ENCODE measurements at regions not wholly inside any gene's neighbourhood (a gene's known extent, or its start where the extent isn't known, plus 50 kb on each side); places are given as distances from the start of the nearest gene placed in this dataset.

DNA sequence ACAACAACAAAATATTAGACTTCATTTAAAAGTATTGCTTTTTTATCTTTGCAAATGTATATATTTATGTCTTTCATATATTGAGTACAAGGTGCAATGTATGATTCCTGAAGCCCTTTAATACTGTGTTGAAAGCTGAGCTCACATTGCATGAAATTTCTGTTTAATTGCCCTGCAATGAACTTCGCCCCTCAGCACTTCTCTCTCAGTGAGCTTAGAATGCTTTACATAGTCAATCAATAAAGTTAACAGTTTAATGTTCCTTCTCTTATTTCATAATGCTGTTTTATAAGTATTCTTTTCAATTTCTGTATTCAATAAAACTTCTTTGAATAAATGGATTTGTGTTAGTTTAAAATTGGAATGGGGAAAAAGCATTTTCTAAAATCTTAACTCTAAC, 607.1 kb downstream of the SOX5 start:
- H3K4me2 ChIP-seq (ENCODE audit: low read depth, low read length, poor library complexity, severe bottlenecking): no peak overlapping the region
- H2AFZ ChIP-seq (ENCODE audit: low read depth, low read length, severe bottlenecking): no peak overlapping the region
- no peaks in the 10 kb centered on the region for H3F3A ChIP-seq (ENCODE audit: insufficient read depth)
- H3K27ac ChIP-seq (ENCODE audit: low read depth, low read length): no peak overlapping the region
- no peaks in the 10 kb centered on the region for H3K9me3 ChIP-seq (ENCODE audit: insufficient read depth, low read length)
- H3K4me3 ChIP-seq (ENCODE audit: insufficient read depth, low read length, poor library complexity, severe bottlenecking): no peak overlapping the region
- TF ChIP-seq, protein P1, sequence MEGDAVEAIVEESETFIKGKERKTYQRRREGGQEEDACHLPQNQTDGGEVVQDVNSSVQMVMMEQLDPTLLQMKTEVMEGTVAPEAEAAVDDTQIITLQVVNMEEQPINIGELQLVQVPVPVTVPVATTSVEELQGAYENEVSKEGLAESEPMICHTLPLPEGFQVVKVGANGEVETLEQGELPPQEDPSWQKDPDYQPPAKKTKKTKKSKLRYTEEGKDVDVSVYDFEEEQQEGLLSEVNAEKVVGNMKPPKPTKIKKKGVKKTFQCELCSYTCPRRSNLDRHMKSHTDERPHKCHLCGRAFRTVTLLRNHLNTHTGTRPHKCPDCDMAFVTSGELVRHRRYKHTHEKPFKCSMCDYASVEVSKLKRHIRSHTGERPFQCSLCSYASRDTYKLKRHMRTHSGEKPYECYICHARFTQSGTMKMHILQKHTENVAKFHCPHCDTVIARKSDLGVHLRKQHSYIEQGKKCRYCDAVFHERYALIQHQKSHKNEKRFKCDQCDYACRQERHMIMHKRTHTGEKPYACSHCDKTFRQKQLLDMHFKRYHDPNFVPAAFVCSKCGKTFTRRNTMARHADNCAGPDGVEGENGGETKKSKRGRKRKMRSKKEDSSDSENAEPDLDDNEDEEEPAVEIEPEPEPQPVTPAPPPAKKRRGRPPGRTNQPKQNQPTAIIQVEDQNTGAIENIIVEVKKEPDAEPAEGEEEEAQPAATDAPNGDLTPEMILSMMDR (IDR thresholded peaks at IDR 0.05; ENCODE audit: insufficient read depth, low read length, poor library complexity, severe bottlenecking): no peak
- TF ChIP-seq EZH2phosphoT487 (conservative IDR thresholded peaks at IDR 0.05; ENCODE audit: low read length): no peak
- H3K9me2 ChIP-seq (replicated peaks; ENCODE audit: insufficient read depth, low read length): no peaks in the 10 kb centered on the region
- no peaks in the 10 kb centered on the region for H3K36me3 ChIP-seq (ENCODE audit: low read length)
- H3K79me2 ChIP-seq (ENCODE audit: insufficient read depth, low read length): no peaks in the 10 kb centered on the region
- H4K20me1 ChIP-seq (ENCODE audit: low read depth, low read length): no peaks in the 10 kb centered on the region
- H3K27me3 ChIP-seq (ENCODE audit: low read length): no peaks in the 10 kb centered on the region
- no peak overlapping the region for H3K9ac ChIP-seq (ENCODE audit: low read length)

DNA sequence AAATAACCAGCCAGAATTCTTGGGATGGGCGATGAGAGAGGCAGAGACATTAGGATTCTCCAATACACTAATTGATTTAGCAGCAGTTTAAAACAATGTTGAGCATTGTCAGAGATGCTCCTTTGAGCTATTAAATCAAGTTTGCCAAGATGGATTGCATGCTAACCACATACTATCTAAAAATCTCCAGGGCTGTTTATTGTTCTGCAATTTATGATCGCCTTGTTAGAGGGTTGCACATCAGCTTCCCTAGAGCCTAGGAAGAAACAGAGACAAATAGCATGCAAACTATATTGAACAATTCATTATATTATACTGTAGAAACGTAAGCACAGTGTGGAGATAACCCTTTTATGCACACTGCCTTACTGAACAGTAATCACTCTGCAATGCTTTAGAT, 599.9 kb downstream of the SOX5 start:
- Histone ChIP-seq H3K4me2 (ENCODE audit: low read depth, low read length, poor library complexity, severe bottlenecking) (no peak overlapping the region), H3K36me3 (ENCODE audit: low read length) (no peaks in the 10 kb centered on the region), H3K27me3 (ENCODE audit: low read length) (no peaks in the 10 kb centered on the region), H3K4me3 (ENCODE audit: insufficient read depth, low read length, poor library complexity, severe bottlenecking) (no peak overlapping the region), H3K9me3 (ENCODE audit: insufficient read depth, low read length) (no peaks in the 10 kb centered on the region), H4K20me1 (ENCODE audit: low read depth, low read length) (no peaks in the 10 kb centered on the region), H2AFZ (ENCODE audit: low read depth, low read length, severe bottlenecking) (no peak overlapping the region), H3K9ac (ENCODE audit: low read length) (no peak overlapping the region), H3F3A (ENCODE audit: insufficient read depth) (no peaks in the 10 kb centered on the region), H3K79me2 (ENCODE audit: insufficient read depth, low read length) (no peaks in the 10 kb centered on the region), H3K9me2 (replicated peaks; ENCODE audit: insufficient read depth, low read length) (no peaks in the 10 kb centered on the region), H3K27ac (ENCODE audit: low read depth, low read length) (no peak overlapping the region)
- TF ChIP-seq EZH2phosphoT487 (conservative IDR thresholded peaks at IDR 0.05; ENCODE audit: low read length): no peak
- TF ChIP-seq, protein P1 (IDR thresholded peaks at IDR 0.05; ENCODE audit: insufficient read depth, low read length, poor library complexity, severe bottlenecking): no peak

DNA sequence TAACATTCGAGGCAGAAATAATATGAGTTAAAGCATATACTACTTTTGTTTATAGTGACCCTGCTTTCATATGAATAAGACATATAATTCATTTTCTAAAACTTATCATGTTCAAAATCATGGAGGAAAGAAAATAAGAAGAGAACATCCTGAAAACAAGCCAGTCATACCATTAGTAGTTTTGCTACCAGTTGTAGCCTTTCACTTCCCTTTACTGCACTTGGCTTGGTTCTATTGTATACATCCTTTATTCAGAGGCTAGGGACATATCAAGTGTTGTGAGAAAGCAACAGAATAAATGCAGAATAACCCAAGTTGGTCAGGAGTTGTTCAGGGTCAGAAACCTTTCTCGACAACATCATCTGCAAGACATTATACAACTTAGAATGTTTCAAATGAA, 598.7 kb downstream of the SOX5 start:
- TF ChIP-seq, protein P1 (IDR thresholded peaks at IDR 0.05; ENCODE audit: insufficient read depth, low read length, poor library complexity, severe bottlenecking): no peak
- no peak for TF ChIP-seq EZH2phosphoT487 (conservative IDR thresholded peaks at IDR 0.05; ENCODE audit: low read length)
- H3F3A ChIP-seq (ENCODE audit: insufficient read depth): no peaks in the 10 kb centered on the region
- no peaks in the 10 kb centered on the region for H3K36me3 ChIP-seq (ENCODE audit: low read length)
- H3K4me3 ChIP-seq (ENCODE audit: insufficient read depth, low read length, poor library complexity, severe bottlenecking): no peak overlapping the region
- H3K9me2 ChIP-seq (replicated peaks; ENCODE audit: insufficient read depth, low read length): no peaks in the 10 kb centered on the region
- H3K9me3 ChIP-seq (ENCODE audit: insufficient read depth, low read length): no peaks in the 10 kb centered on the region
- H2AFZ ChIP-seq (ENCODE audit: low read depth, low read length, severe bottlenecking): no peak overlapping the region
- H3K9ac ChIP-seq (ENCODE audit: low read length): no peak overlapping the region
- H3K79me2 ChIP-seq (ENCODE audit: insufficient read depth, low read length): no peaks in the 10 kb centered on the region
- H3K27me3 ChIP-seq (ENCODE audit: low read length): no peaks in the 10 kb centered on the region
- no peaks in the 10 kb centered on the region for H4K20me1 ChIP-seq (ENCODE audit: low read depth, low read length)
- H3K4me2 ChIP-seq (ENCODE audit: low read depth, low read length, poor library complexity, severe bottlenecking): no peak overlapping the region
- H3K27ac ChIP-seq (ENCODE audit: low read depth, low read length): no peak overlapping the region
